Ishikawa (cell line): ENCODE measurements at regions not wholly inside any gene's neighbourhood (a gene's known extent, or its start where the extent isn't known, plus 50 kb on each side); places are given as distances from the start of the nearest gene placed in this dataset.

Experiments used
- CEBPB ChIP-seq: IDR thresholded peaks from 2 replicates; pipeline ENCODE4 v1.6.1; 2012
- EGR1 ChIP-seq: IDR thresholded peaks from 2 replicates; pipeline ENCODE4 v1.6.1; 2012
- EP300 ChIP-seq: IDR thresholded peaks from 2 replicates; pipeline ENCODE4 v1.6.1; 2012; ENCODE audit warnings: borderline replicate concordance
- FOXM1 ChIP-seq: IDR thresholded peaks from 2 replicates; pipeline ENCODE4 v1.6.1; 2012; ENCODE audit warnings: low read depth, borderline replicate concordance
- NFIC ChIP-seq: IDR thresholded peaks from 2 replicates; pipeline ENCODE4 v1.6.1; 2012
- RAD21 ChIP-seq: IDR thresholded peaks from 2 replicates; pipeline ENCODE4 v1.6.1; 2012; ENCODE audit warnings: low read depth
- TAF1 ChIP-seq: IDR thresholded peaks from 2 replicates; pipeline ENCODE4 v1.6.1; 2012; ENCODE audit warnings: low read depth, mild to moderate bottlenecking
- TCF12 ChIP-seq: IDR thresholded peaks from 2 replicates; pipeline ENCODE4 v1.6.1; 2012; ENCODE audit warnings: low read depth
- TEAD4 ChIP-seq: IDR thresholded peaks from 2 replicates; pipeline ENCODE4 v1.6.1; 2012
- ZBTB7A ChIP-seq: IDR thresholded peaks from 2 replicates; pipeline ENCODE4 v1.6.1; 2012; ENCODE audit warnings: low read depth
- TF ChIP-seq, protein P1 (sequence below): IDR thresholded peaks from 2 replicates; pipeline ENCODE4 v1.6.1; 2012
- TF ChIP-seq, protein P2 (sequence below): IDR thresholded peaks from 2 replicates; pipeline ENCODE4 v1.6.1; 2012; ENCODE audit warnings: low read depth, mild to moderate bottlenecking

DNA sequence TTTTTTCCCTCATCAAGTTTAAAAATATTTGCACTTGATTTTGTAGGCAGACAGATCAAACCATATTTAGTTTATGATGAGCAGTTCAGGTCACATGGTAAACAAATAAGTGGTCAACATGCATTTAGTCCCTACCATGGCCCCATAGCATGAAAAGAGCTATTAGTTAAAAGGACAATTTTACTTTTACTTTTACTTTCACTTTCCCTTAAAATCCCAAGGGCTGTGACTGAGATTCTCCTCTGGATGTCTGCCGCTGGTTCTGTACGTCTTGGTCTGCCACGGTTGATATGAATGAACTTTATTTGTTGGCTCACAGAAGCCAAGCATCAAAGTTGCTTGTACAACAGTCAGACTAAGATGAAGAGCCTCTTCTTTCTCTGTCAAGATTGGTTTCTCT is 626.2 kb upstream of the CDH7 start:
- TF ChIP-seq RAD21: no peak
- TF ChIP-seq EGR1: no peak
- no peak for TF ChIP-seq FOXM1
- no peak for TF ChIP-seq ZBTB7A
- TF ChIP-seq TEAD4: no peak
- no peak for TF ChIP-seq TAF1
- TF ChIP-seq NFIC: no peak
- no peak for TF ChIP-seq CEBPB
- TF ChIP-seq, protein P1, sequence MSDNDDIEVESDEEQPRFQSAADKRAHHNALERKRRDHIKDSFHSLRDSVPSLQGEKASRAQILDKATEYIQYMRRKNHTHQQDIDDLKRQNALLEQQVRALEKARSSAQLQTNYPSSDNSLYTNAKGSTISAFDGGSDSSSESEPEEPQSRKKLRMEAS: no peak
- TF ChIP-seq TCF12: no peak
- no peak for TF ChIP-seq EP300
- TF ChIP-seq, protein P2, sequence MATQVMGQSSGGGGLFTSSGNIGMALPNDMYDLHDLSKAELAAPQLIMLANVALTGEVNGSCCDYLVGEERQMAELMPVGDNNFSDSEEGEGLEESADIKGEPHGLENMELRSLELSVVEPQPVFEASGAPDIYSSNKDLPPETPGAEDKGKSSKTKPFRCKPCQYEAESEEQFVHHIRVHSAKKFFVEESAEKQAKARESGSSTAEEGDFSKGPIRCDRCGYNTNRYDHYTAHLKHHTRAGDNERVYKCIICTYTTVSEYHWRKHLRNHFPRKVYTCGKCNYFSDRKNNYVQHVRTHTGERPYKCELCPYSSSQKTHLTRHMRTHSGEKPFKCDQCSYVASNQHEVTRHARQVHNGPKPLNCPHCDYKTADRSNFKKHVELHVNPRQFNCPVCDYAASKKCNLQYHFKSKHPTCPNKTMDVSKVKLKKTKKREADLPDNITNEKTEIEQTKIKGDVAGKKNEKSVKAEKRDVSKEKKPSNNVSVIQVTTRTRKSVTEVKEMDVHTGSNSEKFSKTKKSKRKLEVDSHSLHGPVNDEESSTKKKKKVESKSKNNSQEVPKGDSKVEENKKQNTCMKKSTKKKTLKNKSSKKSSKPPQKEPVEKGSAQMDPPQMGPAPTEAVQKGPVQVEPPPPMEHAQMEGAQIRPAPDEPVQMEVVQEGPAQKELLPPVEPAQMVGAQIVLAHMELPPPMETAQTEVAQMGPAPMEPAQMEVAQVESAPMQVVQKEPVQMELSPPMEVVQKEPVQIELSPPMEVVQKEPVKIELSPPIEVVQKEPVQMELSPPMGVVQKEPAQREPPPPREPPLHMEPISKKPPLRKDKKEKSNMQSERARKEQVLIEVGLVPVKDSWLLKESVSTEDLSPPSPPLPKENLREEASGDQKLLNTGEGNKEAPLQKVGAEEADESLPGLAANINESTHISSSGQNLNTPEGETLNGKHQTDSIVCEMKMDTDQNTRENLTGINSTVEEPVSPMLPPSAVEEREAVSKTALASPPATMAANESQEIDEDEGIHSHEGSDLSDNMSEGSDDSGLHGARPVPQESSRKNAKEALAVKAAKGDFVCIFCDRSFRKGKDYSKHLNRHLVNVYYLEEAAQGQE: no peak
